ENCODE measurements at regions not wholly inside any gene's neighbourhood (a gene's known extent, or its start where the extent isn't known, plus 50 kb on each side); places are given as distances from the start of the nearest gene placed in this dataset.

DNA sequence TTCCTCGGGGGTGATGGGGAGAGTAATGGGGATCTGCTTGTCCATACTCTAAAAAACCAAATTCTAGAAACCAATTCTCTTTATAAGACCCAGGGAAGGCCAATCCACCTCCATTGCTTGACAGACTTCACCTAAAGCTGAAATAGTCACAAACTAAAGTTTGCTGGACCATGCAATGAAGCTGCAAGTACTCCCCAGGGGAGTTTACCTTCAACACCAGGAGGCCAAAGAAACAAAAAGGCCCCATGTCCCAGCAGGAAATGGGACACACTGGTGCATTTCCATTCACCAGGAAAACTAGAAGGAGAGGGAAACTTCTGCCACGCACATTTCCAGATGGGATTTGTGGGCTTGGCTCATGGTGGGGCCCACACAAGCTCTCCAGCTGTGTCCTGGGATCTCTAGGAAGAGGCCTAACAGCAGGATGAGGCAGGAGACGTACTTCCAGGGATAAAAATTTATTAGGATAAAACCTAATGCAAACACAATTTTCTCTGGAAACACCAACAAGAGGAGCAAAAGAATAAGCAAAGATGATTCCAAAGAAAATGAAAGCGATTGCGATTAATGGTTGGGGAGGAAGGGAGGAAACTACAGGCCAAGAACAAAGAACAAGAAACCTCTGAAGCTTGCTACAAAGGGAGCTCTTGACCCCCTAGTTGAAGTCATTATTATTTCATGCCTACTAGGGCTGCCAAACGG is 238.0 kb upstream of the LRTM1 start:
- ATAC-seq (no peak), DNase-seq (no peak)
- no peaks in the 10 kb centered on the region for H3K9me3 ChIP-seq
- TF ChIP-seq, protein P1, sequence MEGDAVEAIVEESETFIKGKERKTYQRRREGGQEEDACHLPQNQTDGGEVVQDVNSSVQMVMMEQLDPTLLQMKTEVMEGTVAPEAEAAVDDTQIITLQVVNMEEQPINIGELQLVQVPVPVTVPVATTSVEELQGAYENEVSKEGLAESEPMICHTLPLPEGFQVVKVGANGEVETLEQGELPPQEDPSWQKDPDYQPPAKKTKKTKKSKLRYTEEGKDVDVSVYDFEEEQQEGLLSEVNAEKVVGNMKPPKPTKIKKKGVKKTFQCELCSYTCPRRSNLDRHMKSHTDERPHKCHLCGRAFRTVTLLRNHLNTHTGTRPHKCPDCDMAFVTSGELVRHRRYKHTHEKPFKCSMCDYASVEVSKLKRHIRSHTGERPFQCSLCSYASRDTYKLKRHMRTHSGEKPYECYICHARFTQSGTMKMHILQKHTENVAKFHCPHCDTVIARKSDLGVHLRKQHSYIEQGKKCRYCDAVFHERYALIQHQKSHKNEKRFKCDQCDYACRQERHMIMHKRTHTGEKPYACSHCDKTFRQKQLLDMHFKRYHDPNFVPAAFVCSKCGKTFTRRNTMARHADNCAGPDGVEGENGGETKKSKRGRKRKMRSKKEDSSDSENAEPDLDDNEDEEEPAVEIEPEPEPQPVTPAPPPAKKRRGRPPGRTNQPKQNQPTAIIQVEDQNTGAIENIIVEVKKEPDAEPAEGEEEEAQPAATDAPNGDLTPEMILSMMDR (IDR thresholded peaks at IDR 0.05) = no peak
- no peak overlapping the region for H3K4me3 ChIP-seq
- no peak overlapping the region for H3K27ac ChIP-seq
- H3K4me1 ChIP-seq = no peaks in the 10 kb centered on the region
- no peaks in the 10 kb centered on the region for H3K27me3 ChIP-seq (ENCODE audit: low read depth)
- H3K36me3 ChIP-seq = no peaks in the 10 kb centered on the region
- intact Hi-C loops (cut with DNase I) = no loop called here

DNA sequence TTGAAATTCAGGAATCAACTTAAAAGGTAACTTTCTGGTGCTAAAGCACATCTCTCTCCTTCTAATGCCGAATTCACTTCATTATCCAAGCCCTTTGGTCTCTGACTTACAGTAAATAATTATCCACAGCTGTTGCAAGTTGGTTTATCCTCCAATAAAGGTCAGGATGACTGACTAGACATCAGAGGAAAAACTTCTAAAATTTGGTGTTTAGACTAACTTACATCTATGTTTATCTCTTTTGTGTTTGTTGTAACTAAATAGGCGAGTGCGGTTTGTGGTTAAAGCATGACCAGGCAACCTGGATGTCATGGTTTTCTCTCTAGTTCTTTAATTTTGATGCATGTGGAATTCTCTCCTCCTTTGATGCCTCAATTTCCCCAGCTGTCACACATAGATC is 237.4 kb upstream of the LRTM1 start:
- Histone ChIP-seq H3K27me3 (ENCODE audit: low read depth) (no peaks in the 10 kb centered on the region), H3K36me3 (no peaks in the 10 kb centered on the region), H3K27ac (no peak overlapping the region), H3K4me3 (no peak overlapping the region), H3K9me3 (no peaks in the 10 kb centered on the region), H3K4me1 (no peaks in the 10 kb centered on the region)
- ATAC-seq (no peak), DNase-seq (no peak)
- intact Hi-C loops (cut with DNase I) = no loop called here
- TF ChIP-seq, protein P1 (IDR thresholded peaks at IDR 0.05) = no peak

DNA sequence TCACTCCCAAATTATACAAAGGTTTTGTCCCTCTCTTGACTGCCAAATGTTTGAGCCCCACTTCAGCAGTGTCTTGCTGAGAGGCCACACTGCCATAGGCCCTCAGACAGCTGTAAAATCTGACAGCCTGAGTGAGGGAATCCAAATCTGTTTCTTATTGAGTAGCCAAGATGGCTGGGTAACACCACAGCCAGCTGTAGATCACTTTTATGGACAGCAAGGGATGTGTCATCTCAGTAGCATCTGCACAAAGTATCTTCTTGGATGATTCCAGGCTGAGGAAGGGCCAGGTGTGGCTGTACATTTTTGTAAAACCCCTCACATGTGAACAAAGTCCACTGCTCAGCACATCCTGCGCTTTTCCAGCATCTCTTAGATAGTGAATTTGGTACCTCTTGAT is 237.0 kb upstream of the LRTM1 start:
- no peak overlapping the region for H3K27ac ChIP-seq
- H3K9me3 ChIP-seq = no peaks in the 10 kb centered on the region
- TF ChIP-seq, protein P1 (IDR thresholded peaks at IDR 0.05) = no peak
- no peaks in the 10 kb centered on the region for H3K36me3 ChIP-seq
- H3K27me3 ChIP-seq (ENCODE audit: low read depth) = no peaks in the 10 kb centered on the region
- DNase-seq = no peak
- intact Hi-C loops (cut with DNase I) = no loop called here
- ATAC-seq = no peak
- H3K4me3 ChIP-seq = no peak overlapping the region
- H3K4me1 ChIP-seq = no peaks in the 10 kb centered on the region

DNA sequence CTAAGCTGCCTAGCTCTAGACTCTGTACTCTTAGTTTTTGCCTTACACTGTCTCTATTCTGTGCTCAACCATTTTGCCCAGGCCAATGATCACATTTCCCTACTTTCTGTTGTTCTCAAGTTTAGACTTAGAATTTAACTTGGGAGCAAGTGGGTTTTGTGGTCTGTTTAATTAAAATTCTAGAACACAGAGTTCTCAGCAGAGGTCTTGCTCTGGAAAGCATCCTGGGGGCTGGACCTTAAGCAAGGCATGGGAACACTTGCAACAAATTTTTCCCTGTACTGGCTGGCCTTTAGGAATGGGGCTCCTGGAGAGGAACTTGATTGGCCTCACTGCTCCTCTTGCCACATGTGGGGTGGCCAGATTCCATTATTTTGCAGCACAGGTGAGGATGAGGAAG is 236.3 kb upstream of the LRTM1 start:
- intact Hi-C loops (cut with DNase I) = no loop called here
- ATAC-seq (no peak), DNase-seq (no peak)
- H3K36me3 ChIP-seq = no peaks in the 10 kb centered on the region
- no peak overlapping the region for H3K27ac ChIP-seq
- H3K4me3 ChIP-seq = no peak overlapping the region
- H3K27me3 ChIP-seq (ENCODE audit: low read depth) = no peaks in the 10 kb centered on the region
- TF ChIP-seq, protein P1 (IDR thresholded peaks at IDR 0.05) = no peak
- H3K9me3 ChIP-seq = no peaks in the 10 kb centered on the region
- no peaks in the 10 kb centered on the region for H3K4me1 ChIP-seq

DNA sequence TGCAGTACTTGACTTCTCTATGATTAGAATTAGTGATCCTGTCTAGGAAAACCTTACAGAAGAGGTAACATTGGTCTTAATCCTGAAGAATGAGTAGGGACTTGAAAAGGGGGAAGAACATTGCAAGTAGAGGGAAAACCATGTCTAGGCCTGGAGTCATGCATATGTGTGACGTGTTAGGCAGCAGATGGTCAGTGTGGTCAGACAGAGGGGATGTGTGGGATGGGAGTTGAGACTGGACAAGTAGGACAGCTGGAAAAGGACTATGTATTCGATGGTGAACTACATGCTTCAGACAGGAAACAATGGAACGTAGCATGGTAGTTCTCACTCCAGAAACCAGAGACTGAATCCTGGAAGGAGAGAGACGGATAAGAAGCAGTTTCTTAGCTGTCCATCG is 235.6 kb upstream of the LRTM1 start:
- no peak overlapping the region for H3K4me3 ChIP-seq
- no peak for DNase-seq
- ATAC-seq = no peak
- no peak overlapping the region for H3K27ac ChIP-seq
- no peaks in the 10 kb centered on the region for H3K27me3 ChIP-seq (ENCODE audit: low read depth)
- H3K4me1 ChIP-seq = no peaks in the 10 kb centered on the region
- intact Hi-C loops (cut with DNase I) = no loop called here
- H3K36me3 ChIP-seq = no peaks in the 10 kb centered on the region
- TF ChIP-seq, protein P1 (IDR thresholded peaks at IDR 0.05) = no peak
- no peaks in the 10 kb centered on the region for H3K9me3 ChIP-seq
